Osteoblast (primary cell): ENCODE measurements at regions not wholly inside any gene's neighbourhood (a gene's known extent, or its start where the extent isn't known, plus 50 kb on each side); places are given as distances from the start of the nearest gene placed in this dataset.

Source experiments
- DNase-seq: peaks from one replicate; pipeline ENCODE4 v3.0.0; 2011; ENCODE audit warnings: low spot score, mixed read lengths; ENCODE audit not compliant: insufficient read length; ENCODE audit errors: missing footprints
- H2AFZ ChIP-seq: 2 replicates; pipeline ENCODE4 v1.6.0; 2011; ENCODE audit warnings: mild to moderate bottlenecking, low read length
- H3K27ac ChIP-seq: 2 replicates; pipeline ENCODE4 v1.5.1; 2011; ENCODE audit warnings: mild to moderate bottlenecking, low read depth, low read length, moderate library complexity
- H3K27me3 ChIP-seq: 2 replicates; pipeline ENCODE4 v1.6.0; 2012; ENCODE audit warnings: mild to moderate bottlenecking, control low read depth, inconsistent platforms, low read length, moderate library complexity; ENCODE audit not compliant: insufficient read depth
- H3K36me3 ChIP-seq: 2 replicates; pipeline ENCODE4 v1.5.1; 2011; ENCODE audit warnings: mild to moderate bottlenecking, low read length, control low read depth, moderate library complexity; ENCODE audit not compliant: insufficient read depth
- H3K4me1 ChIP-seq: 2 replicates; pipeline ENCODE4 v1.5.1; 2011; ENCODE audit warnings: mild to moderate bottlenecking, low read length, control low read depth, moderate library complexity; ENCODE audit not compliant: insufficient read depth
- H3K4me2 ChIP-seq: 2 replicates; pipeline ENCODE4 v1.6.0; 2011; ENCODE audit warnings: mild to moderate bottlenecking, low read length; ENCODE audit not compliant: insufficient read depth
- H3K4me3 ChIP-seq: fragments of 200-600 bp; sonication (generic); 3 replicates; pipeline ENCODE4 v1.5.1; 2012; ENCODE audit warnings: mild to moderate bottlenecking, low read length, inconsistent platforms; ENCODE audit not compliant: insufficient read depth
- H3K79me2 ChIP-seq: 2 replicates; pipeline ENCODE4 v1.6.0; 2012; ENCODE audit warnings: mild to moderate bottlenecking, low read length, control low read depth, inconsistent platforms; ENCODE audit not compliant: insufficient read depth
- H3K9me3 ChIP-seq: 2 replicates; pipeline ENCODE4 v1.5.1; 2011; ENCODE audit warnings: low read depth, low read length, control low read depth
- H4K20me1 ChIP-seq: 2 replicates; pipeline ENCODE4 v1.6.0; 2012; ENCODE audit warnings: mild to moderate bottlenecking, low read length, control low read depth; ENCODE audit not compliant: insufficient read depth
- CTCF ChIP-seq: IDR thresholded peaks from 2 replicates; pipeline ENCODE4 v1.5.1; 2011; ENCODE audit warnings: mild to moderate bottlenecking, low read depth, low read length, moderate library complexity; ENCODE audit errors: extremely low read depth

DNA sequence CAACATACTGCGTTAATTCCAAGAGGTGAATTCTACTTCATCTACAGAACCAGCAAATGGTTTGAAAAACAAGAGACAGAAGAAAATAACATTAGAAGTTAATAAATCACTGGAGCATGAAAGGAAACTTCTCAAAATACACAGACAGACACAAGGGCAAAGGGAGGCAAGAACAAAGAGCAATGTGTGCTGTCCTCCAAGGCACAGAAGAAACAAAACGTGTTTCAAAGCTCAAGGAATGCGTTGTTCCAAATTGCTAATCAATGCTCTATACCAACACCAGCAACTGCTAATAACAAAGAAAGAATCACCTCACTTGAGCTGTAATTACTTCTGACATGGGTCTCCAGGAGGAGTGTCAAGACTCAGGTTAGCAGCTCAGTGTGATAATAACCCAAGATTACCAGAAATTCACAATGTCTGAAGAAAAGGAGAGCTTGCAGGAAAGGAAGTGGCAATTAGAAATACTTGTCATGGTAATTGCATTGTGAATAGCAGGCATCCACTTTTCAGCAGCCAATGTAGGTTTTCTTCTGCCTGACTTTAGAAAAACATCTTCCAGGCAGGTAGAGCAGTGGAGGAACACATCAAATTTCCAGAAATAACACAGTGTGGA lies 175.4 kb downstream of the SEC16B start:
- Histone ChIP-seq H2AFZ (no peak overlapping the region), H3K79me2 (no peaks in the 10 kb centered on the region), H3K9me3 (no peaks in the 10 kb centered on the region), H3K4me1 (no peaks in the 10 kb centered on the region), H3K4me3 (no peak overlapping the region), H3K4me2 (no peak overlapping the region), H3K36me3 (no peaks in the 10 kb centered on the region), H3K27me3 (no peaks in the 10 kb centered on the region), H3K27ac (no peak overlapping the region), H4K20me1 (no peaks in the 10 kb centered on the region)
- no peak for TF ChIP-seq CTCF
- DNase-seq = no peak

DNA sequence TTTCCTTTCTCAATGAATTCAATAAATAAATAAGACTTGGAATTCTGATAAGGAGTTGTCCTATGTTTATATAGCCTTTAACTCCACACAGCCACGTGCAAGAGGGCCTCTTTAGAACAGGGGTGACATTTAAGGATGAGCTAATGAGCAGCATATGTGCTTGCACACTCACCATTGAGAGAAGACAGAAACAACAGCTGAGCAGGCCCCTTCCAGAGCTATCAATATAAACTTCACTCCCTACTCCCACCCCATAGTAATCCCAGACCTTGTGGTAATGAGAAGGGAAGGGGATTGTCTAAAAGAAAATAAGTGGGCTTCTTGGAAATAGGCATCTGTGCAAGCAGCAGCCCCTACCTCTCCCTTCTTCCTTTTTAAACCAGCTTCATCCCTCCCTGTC lies 176.0 kb downstream of the SEC16B start:
- Histone ChIP-seq H2AFZ (no peak overlapping the region), H3K4me2 (no peak overlapping the region), H3K4me3 (no peak overlapping the region), H3K27me3 (peaks cover 2% of the 10 kb centered on the region), H3K27ac (no peak overlapping the region), H4K20me1 (no peaks in the 10 kb centered on the region), H3K9me3 (no peaks in the 10 kb centered on the region), H3K4me1 (no peaks in the 10 kb centered on the region), H3K79me2 (no peaks in the 10 kb centered on the region), H3K36me3 (no peaks in the 10 kb centered on the region)
- no peak for TF ChIP-seq CTCF
- DNase-seq = no peak

DNA sequence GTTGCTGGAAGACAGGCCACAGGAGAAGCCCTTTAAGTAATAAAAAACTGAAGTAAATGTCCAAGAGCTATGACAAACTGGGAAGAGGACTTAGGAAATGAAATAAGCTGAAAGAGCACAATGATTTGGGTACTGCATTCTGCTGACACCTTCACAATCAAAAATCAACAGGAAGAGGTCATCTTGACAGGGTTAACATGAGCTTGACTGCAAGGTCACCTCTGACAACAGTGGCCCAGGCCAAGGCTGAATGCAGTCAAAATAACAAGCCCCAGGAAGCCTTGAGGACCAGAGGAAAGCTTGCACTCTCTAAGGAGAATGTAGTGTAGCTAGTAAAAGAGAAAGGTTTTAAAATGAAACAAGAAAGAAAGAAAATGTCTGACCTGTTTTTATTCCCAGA lies 179.3 kb downstream of the SEC16B start:
- H3K36me3 ChIP-seq = no peaks in the 10 kb centered on the region
- TF ChIP-seq CTCF = no peak
- H3K4me3 ChIP-seq = no peak overlapping the region
- no peaks in the 10 kb centered on the region for H4K20me1 ChIP-seq
- H3K4me2 ChIP-seq = no peak overlapping the region
- H3K27ac ChIP-seq = no peak overlapping the region
- no peak for DNase-seq
- H3K4me1 ChIP-seq = no peaks in the 10 kb centered on the region
- no peaks in the 10 kb centered on the region for H3K79me2 ChIP-seq
- H3K9me3 ChIP-seq = no peaks in the 10 kb centered on the region
- H2AFZ ChIP-seq = no peak overlapping the region
- H3K27me3 ChIP-seq = peaks cover 2% of the 10 kb centered on the region

GRCh38 chr1:177789956-177790355 lies 179.9 kb downstream of the SEC16B start:
- Histone ChIP-seq H3K27me3 (peaks cover 2% of the 10 kb centered on the region), H3K27ac (no peak overlapping the region), H3K36me3 (no peaks in the 10 kb centered on the region), H3K79me2 (no peaks in the 10 kb centered on the region), H2AFZ (no peak overlapping the region), H4K20me1 (no peaks in the 10 kb centered on the region), H3K4me2 (no peak overlapping the region), H3K4me1 (no peaks in the 10 kb centered on the region), H3K9me3 (no peaks in the 10 kb centered on the region), H3K4me3 (no peak overlapping the region)
- TF ChIP-seq CTCF = no peak
- no peak for DNase-seq
